H9 (cell line): ENCODE measurements at regions not wholly inside any gene's neighbourhood (a gene's known extent, or its start where the extent isn't known, plus 50 kb on each side); places are given as distances from the start of the nearest gene placed in this dataset.

Experiments
- DNase-seq: peaks from one replicate; pipeline ENCODE4 v3.0.0-alpha.2; 2017
- H2AFZ ChIP-seq: one replicate; pipeline ENCODE4 v1.6.1; 2013; ENCODE audit warnings: mild to moderate bottlenecking, low read length, control low read depth, moderate library complexity
- H2AK5ac ChIP-seq: 2 replicates; pipeline ENCODE4 v1.6.1; 2013; ENCODE audit warnings: low read length, control low read depth, mixed read lengths; ENCODE audit not compliant: insufficient read length
- H2BK120ac ChIP-seq: one replicate; pipeline ENCODE4 v1.6.1; 2013; ENCODE audit warnings: low read depth, mild to moderate bottlenecking, low read length, control low read depth, inconsistent platforms; ENCODE audit not compliant: poor library complexity, severe bottlenecking
- H2BK12ac ChIP-seq: 2 replicates; pipeline ENCODE4 v1.6.1; 2013; ENCODE audit warnings: low read length, control low read depth, mixed read lengths, low read depth; ENCODE audit not compliant: insufficient read length
- H2BK15ac ChIP-seq: 2 replicates; pipeline ENCODE4 v1.6.1; 2013; ENCODE audit warnings: low read depth, low read length, control low read depth
- H2BK20ac ChIP-seq: one replicate; pipeline ENCODE4 v1.6.1; 2013; ENCODE audit warnings: low read depth, mild to moderate bottlenecking, low read length, control low read depth, inconsistent platforms; ENCODE audit not compliant: poor library complexity, severe bottlenecking
- H2BK5ac ChIP-seq: 2 replicates; pipeline ENCODE4 v1.6.1; 2013; ENCODE audit warnings: low read length, control low read depth, mixed read lengths; ENCODE audit not compliant: insufficient read length
- H3K14ac ChIP-seq: 2 replicates; pipeline ENCODE4 v1.6.1; 2013; ENCODE audit warnings: low read length, control low read depth; ENCODE audit not compliant: insufficient read depth
- H3K18ac ChIP-seq: 2 replicates; pipeline ENCODE4 v1.6.1; 2013; ENCODE audit warnings: low read depth, mild to moderate bottlenecking, mixed read lengths, low read length, control low read depth; ENCODE audit not compliant: insufficient read length
- H3K23ac ChIP-seq: 2 replicates; pipeline ENCODE4 v1.6.1; 2013; ENCODE audit warnings: low read length, control low read depth, mixed read lengths, low read depth; ENCODE audit not compliant: insufficient read length
- H3K23me2 ChIP-seq: 2 replicates; pipeline ENCODE4 v1.6.1; 2013; ENCODE audit warnings: low read depth, mild to moderate bottlenecking, mixed read lengths, low read length, control low read depth; ENCODE audit not compliant: insufficient read length, poor library complexity, severe bottlenecking
- H3K27ac ChIP-seq: 2 replicates; pipeline ENCODE4 v1.5.1; 2013; ENCODE audit warnings: low read length, control low read depth, mixed read lengths, low read depth; ENCODE audit not compliant: insufficient read length
- H3K27me3 ChIP-seq: 2 replicates; pipeline ENCODE4 v1.6.1; 2013; ENCODE audit warnings: low read length, control low read depth, inconsistent platforms; ENCODE audit not compliant: insufficient read depth
- H3K4ac ChIP-seq: 2 replicates; pipeline ENCODE4 v1.6.1; 2013; ENCODE audit warnings: low read depth, mild to moderate bottlenecking, control low read depth, inconsistent platforms, low read length, moderate library complexity
- H3K4me1 ChIP-seq: 2 replicates; pipeline ENCODE4 v1.6.1; 2013; ENCODE audit warnings: low read length, control low read depth, inconsistent platforms; ENCODE audit not compliant: insufficient read depth
- H3K4me2 ChIP-seq: 2 replicates; pipeline ENCODE4 v1.6.1; 2013; ENCODE audit warnings: low read length, control low read depth, mixed read lengths; ENCODE audit not compliant: insufficient read length, insufficient read depth
- H3K56ac ChIP-seq: 2 replicates; pipeline ENCODE4 v1.6.1; 2013; ENCODE audit warnings: low read depth, mild to moderate bottlenecking, mixed read lengths, low read length, control low read depth; ENCODE audit not compliant: insufficient read length
- H3K79me1 ChIP-seq: 2 replicates; pipeline ENCODE4 v1.6.1; 2013; ENCODE audit warnings: low read depth, mild to moderate bottlenecking, moderate library complexity, low read length, control low read depth, inconsistent platforms; ENCODE audit not compliant: insufficient read depth, poor library complexity, severe bottlenecking
- H3K79me2 ChIP-seq: 2 replicates; pipeline ENCODE4 v1.6.1; 2013; ENCODE audit warnings: low read length, control low read depth, inconsistent platforms; ENCODE audit not compliant: insufficient read depth
- H3K9ac ChIP-seq: 2 replicates; pipeline ENCODE4 v1.6.1; 2013; ENCODE audit warnings: low read length, control low read depth, mixed read lengths; ENCODE audit not compliant: insufficient read length; ENCODE audit errors: extremely low read depth
- H3K9me3 ChIP-seq: one replicate; pipeline ENCODE4 v1.6.1; 2013; ENCODE audit warnings: low read depth, low read length, inconsistent platforms; ENCODE audit not compliant: control insufficient read depth
- H3T11ph ChIP-seq: one replicate; pipeline ENCODE4 v1.6.1; 2013; ENCODE audit warnings: mild to moderate bottlenecking, low read length, control low read depth, inconsistent platforms
- H4K20me1 ChIP-seq: one replicate; pipeline ENCODE4 v1.6.1; 2013; ENCODE audit not compliant: control insufficient read depth, insufficient read length, insufficient read depth
- H4K5ac ChIP-seq: 2 replicates; pipeline ENCODE4 v1.6.1; 2013; ENCODE audit warnings: low read depth, mild to moderate bottlenecking, mixed read lengths, low read length, control low read depth; ENCODE audit not compliant: insufficient read length
- H4K8ac ChIP-seq: replicated peaks from 2 replicates; pipeline ENCODE4 v1.6.1; 2013; ENCODE audit warnings: low read length, control low read depth, mixed read lengths, low read depth; ENCODE audit not compliant: insufficient read length
- H4K91ac ChIP-seq: 2 replicates; pipeline ENCODE4 v1.6.1; 2013; ENCODE audit warnings: low read depth, mild to moderate bottlenecking, moderate library complexity, mixed read lengths, low read length, control low read depth; ENCODE audit not compliant: insufficient read length
- H3K27ac Mint-ChIP-seq, 3 experiments: 2 replicates in 2 of 3; 3 replicates in 1 of 3; pipeline ENCODE4 v1.8.0; 2020 to 2021; ENCODE audit warnings: mixed read lengths in 3 of 3, mild to moderate bottlenecking in 1 of 3, moderate library complexity in 1 of 3
- H3K27me3 Mint-ChIP-seq: 2 replicates; pipeline ENCODE4 v1.8.0; 2021; ENCODE audit warnings: low read depth, mild to moderate bottlenecking, moderate library complexity, mixed read lengths
- H3K36me3 Mint-ChIP-seq, 3 experiments: 2 replicates in 2 of 3; 3 replicates in 1 of 3; pipeline ENCODE4 v1.8.0; 2020 to 2021; ENCODE audit warnings: low read depth in 3 of 3, mixed read lengths in 3 of 3; ENCODE audit not compliant: insufficient read depth in 1 of 3
- H3K4me1 Mint-ChIP-seq, 2 experiments: 2 replicates each; pipeline ENCODE4 v1.8.0; 2020; ENCODE audit warnings: mixed read lengths in 2 of 2
- H3K4me3 Mint-ChIP-seq, 2 experiments: 2 replicates in 1 of 2; 3 replicates in 1 of 2; pipeline ENCODE4 v1.8.0; 2020 to 2021; ENCODE audit warnings: mild to moderate bottlenecking in 2 of 2, mixed read lengths in 2 of 2, moderate library complexity in 1 of 2
- H3K9me3 Mint-ChIP-seq, 2 experiments: 2 replicates in 1 of 2; 3 replicates in 1 of 2; pipeline ENCODE4 v1.8.0; 2020; ENCODE audit warnings: mild to moderate bottlenecking in 2 of 2, mixed read lengths in 2 of 2, moderate library complexity in 1 of 2
- TF ChIP-seq, protein P1 (sequence below): fragments of 200-600 bp; sonication (generic); conservative IDR thresholded peaks from 3 replicates; pipeline ENCODE4 v1.8.0; 2021; ENCODE audit warnings: antibody characterized with exemption, mild to moderate bottlenecking

DNA sequence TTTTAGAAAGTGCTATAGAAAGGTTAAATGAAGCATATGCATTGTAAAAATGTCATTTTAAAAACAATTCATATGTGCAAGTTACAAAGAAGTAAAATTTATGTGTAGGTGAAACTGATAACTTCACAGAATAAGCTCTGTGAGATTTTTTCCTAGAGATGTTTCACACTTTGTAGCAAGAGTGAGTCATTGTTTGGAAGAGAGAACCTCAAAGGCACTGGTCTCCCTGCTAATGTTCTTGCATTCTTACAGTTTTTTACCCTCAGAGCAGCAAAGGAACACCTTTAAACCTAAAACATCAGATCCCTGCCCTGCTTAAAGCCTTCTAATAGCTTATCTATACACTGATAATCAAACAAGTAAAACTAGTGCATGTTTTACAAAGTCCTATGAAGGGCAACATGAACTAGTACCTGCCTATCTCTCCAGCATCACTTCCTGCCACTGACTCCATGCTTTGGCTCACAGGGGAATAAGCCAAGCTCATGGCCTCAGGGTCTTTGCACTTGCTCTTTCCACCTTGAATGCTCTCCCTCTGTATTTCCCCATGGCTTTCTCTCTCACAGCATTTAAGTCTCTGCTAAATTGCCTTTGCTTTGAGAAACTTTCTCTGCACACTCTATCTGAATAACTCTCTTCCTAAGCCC lies 997.0 kb downstream of the GATA3 start:
- Histone ChIP-seq H3K27me3 (no peaks in the 10 kb centered on the region), H4K5ac (no peak overlapping the region), H3K79me1 (no peaks in the 10 kb centered on the region), H3K4me1 (no peaks in the 10 kb centered on the region), H2BK15ac (no peak overlapping the region), H3K79me2 (no peaks in the 10 kb centered on the region), H4K8ac (no peak overlapping the region), H2BK12ac (no peak overlapping the region), H3K18ac (no peak overlapping the region), H3T11ph (no peak overlapping the region), H3K4ac (no peak overlapping the region), H3K4me2 (no peak overlapping the region), H4K20me1 (no peaks in the 10 kb centered on the region), H3K56ac (no peak overlapping the region), H4K91ac (no peak overlapping the region), H2BK5ac (no peak overlapping the region), H3K23me2 (no peaks in the 10 kb centered on the region), H3K9me3 (no peaks in the 10 kb centered on the region), H3K14ac (no peak overlapping the region), H3K9ac (no peak overlapping the region), H3K23ac (no peak overlapping the region), H2BK120ac (no peak overlapping the region), H3K27ac (no peak overlapping the region), H2AK5ac (no peak overlapping the region), H2BK20ac (no peak overlapping the region), H2AFZ (no peak overlapping the region)
- Mint-ChIP-seq H3K9me3 (peaks cover 0 to 3% of the 10 kb centered on the region in 2 experiments; a peak in 1 of 5 replicates), H3K36me3 (no peaks in the 10 kb centered on the region; a peak in 1 of 7 replicates), H3K27me3 (no peaks in the 10 kb centered on the region; the same call in 1 of the 2 replicates), H3K4me1 (no peaks in the 10 kb centered on the region), H3K27ac (no peak overlapping the region), H3K4me3 (no peak overlapping the region)
- no peak for DNase-seq
- TF ChIP-seq, protein P1, sequence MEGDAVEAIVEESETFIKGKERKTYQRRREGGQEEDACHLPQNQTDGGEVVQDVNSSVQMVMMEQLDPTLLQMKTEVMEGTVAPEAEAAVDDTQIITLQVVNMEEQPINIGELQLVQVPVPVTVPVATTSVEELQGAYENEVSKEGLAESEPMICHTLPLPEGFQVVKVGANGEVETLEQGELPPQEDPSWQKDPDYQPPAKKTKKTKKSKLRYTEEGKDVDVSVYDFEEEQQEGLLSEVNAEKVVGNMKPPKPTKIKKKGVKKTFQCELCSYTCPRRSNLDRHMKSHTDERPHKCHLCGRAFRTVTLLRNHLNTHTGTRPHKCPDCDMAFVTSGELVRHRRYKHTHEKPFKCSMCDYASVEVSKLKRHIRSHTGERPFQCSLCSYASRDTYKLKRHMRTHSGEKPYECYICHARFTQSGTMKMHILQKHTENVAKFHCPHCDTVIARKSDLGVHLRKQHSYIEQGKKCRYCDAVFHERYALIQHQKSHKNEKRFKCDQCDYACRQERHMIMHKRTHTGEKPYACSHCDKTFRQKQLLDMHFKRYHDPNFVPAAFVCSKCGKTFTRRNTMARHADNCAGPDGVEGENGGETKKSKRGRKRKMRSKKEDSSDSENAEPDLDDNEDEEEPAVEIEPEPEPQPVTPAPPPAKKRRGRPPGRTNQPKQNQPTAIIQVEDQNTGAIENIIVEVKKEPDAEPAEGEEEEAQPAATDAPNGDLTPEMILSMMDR = no peak
